Thymus (tissue), 11 donors: ENCODE measurements at regions not wholly inside any gene's neighbourhood (a gene's known extent, or its start where the extent isn't known, plus 50 kb on each side); places are given as distances from the start of the nearest gene placed in this dataset.

Source experiments
- DNase-seq, 9 donors: peaks; one replicate each; pipeline ENCODE4 v3.0.0-alpha.2; 2013; ENCODE audit warnings: low spot score in 9 of 9, low read depth in 6 of 9, missing footprints in 1 of 9
- H3K27ac ChIP-seq, 2 donors: one replicate each; pipeline ENCODE4 v1.5.1; 2013; ENCODE audit warnings: control low read depth in 1 of 2, low read depth in 1 of 2, low read length in 1 of 2, mild to moderate bottlenecking in 1 of 2, moderate library complexity in 1 of 2
- H3K27me3 ChIP-seq, 2 donors: one replicate each; pipeline ENCODE4 v1.5.1; 2013; ENCODE audit warnings: low read length in 1 of 2; ENCODE audit not compliant: control insufficient read depth in 2 of 2, insufficient read depth in 1 of 2
- H3K36me3 ChIP-seq, 2 donors: one replicate each; pipeline ENCODE4 v1.5.1; 2013; ENCODE audit warnings: low read length in 1 of 2, mild to moderate bottlenecking in 1 of 2, moderate library complexity in 1 of 2; ENCODE audit not compliant: control insufficient read depth in 2 of 2, insufficient read depth in 2 of 2
- H3K4me1 ChIP-seq, 2 donors: one replicate each; pipeline ENCODE4 v1.5.1; 2013; ENCODE audit warnings: low read length in 2 of 2; ENCODE audit not compliant: control insufficient read depth in 2 of 2, insufficient read depth in 2 of 2
- H3K4me3 ChIP-seq, 2 donors: one replicate each; pipeline ENCODE4 v1.5.1; 2013; ENCODE audit warnings: low read length in 2 of 2, control low read depth in 1 of 2, mild to moderate bottlenecking in 1 of 2
- H3K9me3 ChIP-seq, 2 donors: one replicate each; pipeline ENCODE4 v1.5.1; 2013; ENCODE audit warnings: low read length in 1 of 2, mild to moderate bottlenecking in 1 of 2; ENCODE audit not compliant: control insufficient read depth in 2 of 2, insufficient read depth in 1 of 2
- WGBS: extraction: QIAGEN DNeasy Blood & Tissue Kit; methylation state at CpG from one replicate; pipeline ENCODE4 v1.1.7; 2013; 5-methylcytosine and 5-hydroxymethylcytosine counted together
- donor health status: healthy.

DNA sequence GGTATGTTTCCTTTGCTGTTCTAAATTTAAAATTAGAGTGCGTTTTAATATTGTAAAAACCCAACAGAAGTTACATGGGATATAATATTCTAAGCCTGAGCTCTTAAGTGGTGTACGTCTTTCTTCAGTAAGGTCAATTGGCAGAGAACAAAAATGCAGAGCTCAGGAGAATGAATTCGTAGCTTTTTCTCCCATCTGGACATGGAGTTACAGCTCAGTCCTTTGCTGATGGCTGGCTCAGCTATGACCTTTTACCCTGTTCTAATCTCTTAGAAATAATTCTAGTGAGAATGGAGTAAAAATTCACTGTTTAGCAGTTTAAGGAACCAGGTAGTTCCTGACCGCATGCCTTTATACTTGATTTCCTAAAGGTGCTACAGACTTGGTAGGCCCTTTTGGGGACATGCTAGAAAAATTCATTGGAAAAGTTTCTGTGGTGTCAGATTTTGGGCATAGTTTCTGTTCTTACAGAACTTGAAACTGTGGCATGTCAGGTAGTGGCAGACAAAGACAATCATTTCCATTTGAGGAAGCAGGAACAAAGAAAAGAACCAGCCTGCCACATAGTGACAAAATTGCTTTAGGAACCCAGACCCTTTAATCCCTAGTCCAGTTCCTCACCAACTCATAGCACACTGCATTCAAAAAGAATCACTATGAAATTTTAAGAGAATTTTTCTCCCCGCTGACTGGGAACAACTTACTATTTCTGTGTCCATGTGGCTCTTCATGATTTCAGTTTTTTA is 566.8 kb upstream of the ZNF804A start:
- H3K36me3 ChIP-seq = no peaks in the 10 kb centered on the region
- H3K27me3 ChIP-seq = no peaks in the 10 kb centered on the region
- 93% methylated on average over 5 of the region's 5 CpGs for WGBS
- no peak for DNase-seq
- H3K27ac ChIP-seq = no peak overlapping the region
- no peak overlapping the region for H3K4me3 ChIP-seq
- no peaks in the 10 kb centered on the region for H3K4me1 ChIP-seq
- no peaks in the 10 kb centered on the region for H3K9me3 ChIP-seq

DNA sequence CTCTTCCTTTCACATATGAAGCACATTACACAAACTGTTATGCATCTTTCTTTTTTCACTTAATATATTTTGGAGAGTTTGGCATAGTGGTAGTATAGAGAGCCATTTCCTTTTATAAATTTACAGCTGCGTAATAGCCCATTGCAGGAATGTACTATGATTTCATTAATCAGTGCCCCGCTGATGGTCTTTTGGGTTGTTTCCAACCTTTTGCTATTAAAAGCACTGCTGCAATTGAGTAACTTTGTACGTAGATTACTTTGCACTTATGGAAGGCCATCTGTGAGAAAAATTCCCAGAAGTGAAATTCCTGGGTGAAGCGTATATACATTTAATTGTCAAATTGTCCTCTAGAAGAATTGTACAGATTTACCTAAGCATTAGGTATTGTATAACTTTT is 565.3 kb upstream of the ZNF804A start:
- no peak for DNase-seq
- WGBS = 92% methylated on average over 4 of the region's 4 CpGs
- no peak overlapping the region for H3K4me3 ChIP-seq

DNA sequence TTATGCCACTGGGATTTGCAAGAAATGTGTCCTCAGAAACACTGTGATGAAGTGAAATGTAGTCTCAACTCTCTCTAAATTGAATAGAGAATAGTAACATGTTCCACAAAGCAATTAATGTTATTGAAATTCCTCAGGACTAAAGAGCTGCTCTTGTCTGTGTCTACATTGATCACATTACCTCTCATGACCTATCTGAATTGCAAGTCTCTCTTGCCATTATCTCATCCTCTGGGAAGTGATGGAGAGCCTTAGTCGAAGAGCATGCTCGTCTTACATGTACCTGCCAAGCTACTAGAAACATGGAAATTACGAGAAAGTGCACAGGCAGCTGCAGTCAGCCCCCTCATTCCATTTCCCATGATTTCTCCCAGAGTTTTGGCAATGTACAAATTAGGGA is 561.1 kb upstream of the ZNF804A start:
- Histone ChIP-seq H3K36me3 (no peaks in the 10 kb centered on the region), H3K9me3 (no peaks in the 10 kb centered on the region), H3K4me1 (no peaks in the 10 kb centered on the region), H3K27ac (no peak overlapping the region), H3K27me3 (no peaks in the 10 kb centered on the region), H3K4me3 (no peak overlapping the region)
- 81% methylated on average over 3 of the region's 3 CpGs for WGBS
- no peak for DNase-seq

More for the DNA sequence above, 565.3 kb upstream of the ZNF804A start:
- H3K4me1 ChIP-seq = no peaks in the 10 kb centered on the region
- no peaks in the 10 kb centered on the region for H3K36me3 ChIP-seq
- no peaks in the 10 kb centered on the region for H3K27me3 ChIP-seq
- H3K27ac ChIP-seq = no peak overlapping the region
- H3K9me3 ChIP-seq = no peaks in the 10 kb centered on the region

DNA sequence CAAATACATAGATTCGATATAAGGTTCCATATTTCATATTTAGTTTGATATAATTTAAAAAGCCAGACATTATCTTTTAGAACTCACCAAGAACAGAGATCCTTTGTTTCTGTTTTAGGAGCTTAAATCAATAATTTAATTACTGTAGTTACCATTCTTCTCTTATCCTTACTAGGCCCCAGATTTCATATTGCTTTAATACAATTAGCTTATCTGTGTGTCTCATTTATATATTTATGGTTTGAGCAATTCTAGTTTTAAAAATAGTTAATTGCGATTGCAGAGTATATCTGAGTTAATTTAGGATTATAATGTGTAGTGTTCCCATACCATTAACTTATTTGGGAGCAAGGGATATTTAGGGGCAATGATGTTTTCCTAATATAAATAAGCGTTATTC is 558.8 kb upstream of the ZNF804A start:
- Histone ChIP-seq H3K4me1 (no peaks in the 10 kb centered on the region), H3K36me3 (no peaks in the 10 kb centered on the region), H3K27me3 (no peaks in the 10 kb centered on the region), H3K27ac (no peak overlapping the region), H3K9me3 (no peaks in the 10 kb centered on the region), H3K4me3 (no peak overlapping the region)
- no peak for DNase-seq
- WGBS = 94% methylated on average over 3 of the region's 3 CpGs

DNA sequence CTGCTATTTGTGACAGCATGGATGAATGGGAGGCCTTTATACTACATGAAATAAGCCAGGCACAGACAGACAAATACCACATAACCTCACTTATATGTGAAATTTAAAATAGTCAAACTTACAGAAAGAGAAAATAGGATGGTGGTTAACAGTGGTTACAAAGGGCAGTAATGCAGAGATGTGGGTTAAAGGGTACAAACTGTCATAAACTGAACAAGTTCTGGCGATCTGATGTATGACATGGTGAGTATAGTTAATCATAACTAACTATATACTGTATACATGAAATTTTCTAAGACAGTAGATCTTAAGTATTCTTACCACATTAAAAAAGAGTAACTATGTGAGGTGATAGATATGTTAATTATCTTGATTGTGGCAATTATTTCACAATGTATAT is 558.1 kb upstream of the ZNF804A start:
- Histone ChIP-seq H3K4me1 (no peaks in the 10 kb centered on the region), H3K4me3 (no peak overlapping the region), H3K9me3 (no peaks in the 10 kb centered on the region), H3K36me3 (no peaks in the 10 kb centered on the region), H3K27ac (no peak overlapping the region), H3K27me3 (no peaks in the 10 kb centered on the region)
- WGBS = 89% methylated on average over 1 of the region's 1 CpG
- DNase-seq = no peak

DNA sequence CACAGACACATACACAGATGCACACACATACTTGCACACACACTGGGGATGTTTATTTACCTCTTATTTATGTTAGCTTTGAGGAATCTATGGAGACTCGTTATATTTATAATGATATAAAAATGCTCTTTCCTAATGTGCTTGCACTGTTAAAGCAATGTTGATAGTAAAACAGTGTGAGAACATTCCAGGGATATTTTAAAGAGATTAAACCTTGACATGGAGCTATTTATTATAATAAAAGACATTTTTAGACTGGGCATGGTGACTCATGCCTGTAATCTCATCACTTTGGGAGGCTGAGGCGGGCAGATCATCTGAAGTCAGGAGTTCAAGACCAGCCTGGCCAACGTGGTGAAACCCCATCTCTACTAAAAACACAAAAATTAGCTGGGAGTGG is 557.3 kb upstream of the ZNF804A start:
- Histone ChIP-seq H3K4me1 (no peaks in the 10 kb centered on the region), H3K27ac (no peak overlapping the region), H3K9me3 (no peaks in the 10 kb centered on the region), H3K27me3 (no peaks in the 10 kb centered on the region), H3K36me3 (no peaks in the 10 kb centered on the region), H3K4me3 (no peak overlapping the region)
- WGBS = 85% methylated on average over 3 of the region's 3 CpGs
- no peak for DNase-seq

DNA sequence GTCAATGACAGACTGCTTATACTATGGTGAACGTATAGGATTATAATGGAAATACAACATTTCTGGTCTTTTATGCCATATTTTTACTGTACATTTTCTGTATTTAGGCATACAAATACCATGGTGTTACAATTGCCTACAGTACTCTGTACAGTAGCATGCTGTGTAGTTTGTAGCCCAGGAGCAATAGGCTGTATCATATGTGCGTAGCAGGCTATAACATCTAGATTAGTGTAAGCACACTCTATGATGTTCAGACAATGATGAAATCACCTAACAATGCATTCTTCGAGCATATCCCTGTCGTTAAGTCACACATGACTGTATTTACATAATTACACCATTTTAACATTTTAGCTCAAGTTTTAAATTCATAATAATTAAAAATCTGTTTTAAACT is 556.6 kb upstream of the ZNF804A start:
- 92% methylated on average over 4 of the region's 4 CpGs for WGBS
- no peaks in the 10 kb centered on the region for H3K27me3 ChIP-seq
- no peaks in the 10 kb centered on the region for H3K9me3 ChIP-seq
- H3K4me3 ChIP-seq = no peak overlapping the region
- no peak for DNase-seq
- H3K4me1 ChIP-seq = no peaks in the 10 kb centered on the region
- no peaks in the 10 kb centered on the region for H3K36me3 ChIP-seq
- H3K27ac ChIP-seq = no peak overlapping the region

DNA sequence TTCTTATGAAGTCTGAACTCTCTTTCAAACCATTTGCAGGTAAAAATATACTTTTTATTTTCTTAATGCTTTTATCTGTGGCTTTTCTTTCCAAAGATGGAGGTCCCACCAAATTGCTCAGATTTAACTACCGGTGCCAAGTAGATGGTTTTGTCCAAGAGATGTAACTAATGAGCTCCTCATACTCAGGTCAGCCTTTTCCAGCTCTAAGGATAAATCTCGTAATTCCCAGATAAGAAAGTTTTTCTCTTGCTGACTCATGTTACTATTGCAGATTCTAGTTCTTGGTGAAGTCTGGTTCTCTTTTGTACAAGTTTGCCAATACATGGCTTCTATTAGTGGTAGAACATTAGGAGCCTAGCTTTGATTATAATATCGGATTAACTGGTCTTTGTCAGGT is 550.8 kb upstream of the ZNF804A start:
- Histone ChIP-seq H3K4me1 (no peaks in the 10 kb centered on the region), H3K36me3 (no peaks in the 10 kb centered on the region), H3K9me3 (no peaks in the 10 kb centered on the region), H3K27ac (no peak overlapping the region), H3K27me3 (no peaks in the 10 kb centered on the region), H3K4me3 (no peak overlapping the region)
- DNase-seq = no peak
- 62% methylated on average over 3 of the region's 3 CpGs for WGBS

DNA sequence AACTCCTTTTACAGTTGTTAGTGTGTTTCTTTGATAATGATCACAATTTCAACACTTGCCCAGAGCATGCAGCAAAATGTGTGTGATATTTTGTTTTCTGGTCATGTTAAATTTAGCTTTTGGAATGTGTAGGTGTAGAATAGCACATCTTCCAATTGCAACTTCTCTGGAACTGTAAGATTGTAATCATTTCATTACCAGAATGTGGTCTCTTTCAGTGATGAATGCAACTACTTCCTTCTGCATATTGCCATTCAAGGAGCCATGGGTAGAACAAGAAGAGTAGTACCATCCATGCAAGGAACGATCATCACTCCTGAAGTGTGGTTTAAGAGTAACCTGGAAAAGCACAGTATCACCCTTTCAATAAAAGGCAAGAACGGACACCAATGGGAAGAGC is 548.8 kb upstream of the ZNF804A start:
- Histone ChIP-seq H3K27ac (no peak overlapping the region), H3K4me3 (no peak overlapping the region), H3K4me1 (no peaks in the 10 kb centered on the region), H3K27me3 (no peaks in the 10 kb centered on the region), H3K9me3 (no peaks in the 10 kb centered on the region), H3K36me3 (no peaks in the 10 kb centered on the region)
- 88% methylated on average over 2 of the region's 2 CpGs for WGBS
- no peak for DNase-seq
